BLaER1 treated with 17β-estradiol and CSF1 and Interleukin-3, amounts not matched to agents 10 nM and 100 nM (cell line): ENCODE measurements at regions not wholly inside any gene's neighbourhood (a gene's known extent, or its start where the extent isn't known, plus 50 kb on each side); places are given as distances from the start of the nearest gene placed in this dataset.
"Not testable (repeated sequence)": the region's sequence is repeated elsewhere in the genome, so short reads cannot be mapped to it uniquely, and the experiment has no call there.

Experiments used
- H3K27ac ChIP-seq, 11 experiments: shearing (Covaris generic); formaldehyde crosslinking; 2 replicates each; pipeline ENCODE4 v1.8.1; 2022
- H3K27me3 ChIP-seq, 11 experiments: shearing (Covaris generic); formaldehyde crosslinking; 2 replicates each; pipeline ENCODE4 v1.8.1; 2022
- H3K36me3 ChIP-seq, 11 experiments: shearing (Covaris generic); formaldehyde crosslinking; 2 replicates each; pipeline ENCODE4 v1.8.1; 2022
- H3K4me1 ChIP-seq, 10 experiments: shearing (Covaris generic); formaldehyde crosslinking; 2 replicates each; pipeline ENCODE4 v1.8.1; 2022
- H3K4me2 ChIP-seq, 11 experiments: shearing (Covaris generic); formaldehyde crosslinking; 2 replicates each; pipeline ENCODE4 v1.8.1; 2022
- H3K4me3 ChIP-seq, 10 experiments: shearing (Covaris generic); formaldehyde crosslinking; 2 replicates each; pipeline ENCODE4 v1.8.1; 2022
- H3K9ac ChIP-seq, 11 experiments: shearing (Covaris generic); formaldehyde crosslinking; 2 replicates each; pipeline ENCODE4 v1.8.1; 2022
- H3K9me3 ChIP-seq, 11 experiments: shearing (Covaris generic); formaldehyde crosslinking; replicated peaks in 1 of 11; 2 replicates each; pipeline ENCODE4 v1.8.1; 2022
- H4K20me1 ChIP-seq, 11 experiments: shearing (Covaris generic); formaldehyde crosslinking; 2 replicates each; pipeline ENCODE4 v1.8.1; 2022
- Cebpa-rat ChIP-seq, 11 experiments: shearing (Covaris generic); IDR thresholded peaks; 2 replicates each; pipeline ENCODE4 v1.8.1; 2022

DNA sequence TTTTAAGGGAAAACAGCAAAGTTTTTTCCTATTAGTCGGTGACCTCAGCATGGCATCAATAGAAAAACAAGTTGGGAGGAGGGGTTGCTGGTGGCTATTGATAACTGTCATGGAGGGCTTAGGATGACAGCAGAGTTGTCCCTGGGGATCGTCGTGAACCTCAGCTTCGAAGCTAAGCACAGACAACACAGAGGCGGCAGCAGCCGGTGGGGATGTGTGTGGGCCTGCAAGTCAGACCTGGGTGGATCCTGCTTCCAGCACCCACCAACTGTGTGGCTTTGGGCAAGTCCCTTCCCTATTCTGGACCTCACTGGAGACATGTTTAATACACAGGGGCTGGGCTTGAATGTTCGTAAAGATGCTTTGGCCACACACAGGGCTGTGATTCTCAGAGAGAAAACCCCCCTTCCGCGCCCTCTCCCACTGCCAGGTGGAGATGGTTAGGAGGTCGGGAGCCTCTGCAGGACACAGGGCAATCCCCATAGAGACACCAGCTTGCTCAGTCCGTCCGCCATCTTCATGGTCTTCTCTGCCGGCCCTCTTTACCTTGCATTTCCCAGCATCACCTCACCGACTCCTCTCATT is 83.1 kb upstream of the TOX2 start:
- Histone ChIP-seq H3K27ac (no peak overlapping the region), H3K4me2 (no peak overlapping the region), H3K4me1 (peaks cover 0 to 12% (median 2%) of the 10 kb centered on the region in 10 experiments; a peak in 7 of 20 replicates), H3K9me3 (peaks cover 24 to 47% (median 38%) of the 10 kb centered on the region in 11 experiments), H4K20me1 (no peaks in the 10 kb centered on the region), H3K36me3 (no peaks in the 10 kb centered on the region), H3K4me3 (no peak overlapping the region), H3K9ac (no peak overlapping the region), H3K27me3 (no peaks in the 10 kb centered on the region)
- no peak for TF ChIP-seq Cebpa-rat (IDR thresholded peaks at IDR 0.05)

- no peak overlapping the region for H3K4me2 ChIP-seq
- no peaks in the 10 kb centered on the region for H3K36me3 ChIP-seq
- H3K4me1 ChIP-seq: peaks cover 0 to 19% (median 9%) of the 10 kb centered on the region in 10 experiments; a peak in 16 of 20 replicates
- H3K27ac ChIP-seq: no peak overlapping the region
- H4K20me1 ChIP-seq: no peaks in the 10 kb centered on the region
- H3K9me3 ChIP-seq: peaks cover 26 to 48% (median 39%) of the 10 kb centered on the region in 11 experiments
- no peak overlapping the region for H3K4me3 ChIP-seq
- no peak for TF ChIP-seq Cebpa-rat (IDR thresholded peaks at IDR 0.05)
- H3K27me3 ChIP-seq: no peaks in the 10 kb centered on the region
- H3K9ac ChIP-seq: no peak overlapping the region
Observed at GRCh38 chr20:43830883-43831282, 83.8 kb upstream of the TOX2 start.

DNA sequence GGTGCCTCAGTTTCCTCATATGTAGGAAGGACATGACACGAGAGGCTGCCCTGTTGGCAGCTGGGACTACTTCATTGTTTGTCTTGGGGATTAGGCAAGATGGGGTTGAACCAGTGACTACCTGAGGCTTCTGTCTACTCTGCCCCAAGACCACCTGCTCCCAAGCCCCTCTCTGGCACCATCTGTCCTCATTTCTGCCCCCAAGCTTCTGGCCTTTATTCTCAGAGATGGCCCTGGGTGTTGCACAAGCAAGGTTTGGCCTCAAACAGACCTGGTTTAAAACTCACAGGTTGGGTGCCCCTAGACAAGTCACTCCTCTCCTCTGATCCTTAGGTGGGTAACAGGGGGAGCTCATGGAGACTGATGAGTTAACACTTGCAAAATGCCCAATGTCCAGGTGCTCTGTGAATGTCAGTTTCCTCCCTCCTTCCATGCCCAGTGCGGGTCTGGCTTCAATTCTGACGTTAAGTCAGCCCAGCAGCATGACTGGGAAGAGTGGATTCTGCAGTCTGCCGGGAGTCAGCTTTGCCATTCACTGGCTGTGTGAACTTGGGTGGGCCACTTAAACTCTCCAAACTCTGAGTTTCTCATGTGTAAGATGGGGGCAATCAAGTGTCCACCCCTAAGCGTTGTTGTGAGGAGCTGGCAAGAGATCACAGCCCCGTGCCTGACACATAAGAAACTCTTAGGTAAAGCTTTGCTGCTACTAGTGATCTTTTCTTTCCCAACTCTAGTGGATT is 84.5 kb upstream of the TOX2 start:
- Histone ChIP-seq H3K9me3 (peaks cover 26 to 48% (median 39%) of the 10 kb centered on the region in 11 experiments), H3K27me3 (no peaks in the 10 kb centered on the region), H3K4me1 (peaks cover 0 to 27% (median 16%) of the 10 kb centered on the region in 10 experiments; a peak in 16 of 20 replicates), H3K27ac (no peak overlapping the region), H4K20me1 (no peaks in the 10 kb centered on the region), H3K4me2 (no peak overlapping the region), H3K4me3 (no peak overlapping the region), H3K36me3 (no peaks in the 10 kb centered on the region), H3K9ac (no peak overlapping the region)
- no peak for TF ChIP-seq Cebpa-rat (IDR thresholded peaks at IDR 0.05)

GRCh38 chr20:43827940-43828562 is 86.6 kb upstream of the TOX2 start:
- Histone ChIP-seq H3K36me3 (no peaks in the 10 kb centered on the region), H3K9ac (no peak overlapping the region), H3K4me1 (peaks cover 0 to 33% (median 20%) of the 10 kb centered on the region in 10 experiments; a peak in 16 of 20 replicates), H3K27ac (no peak overlapping the region), H3K9me3 (peaks cover 26 to 48% (median 39%) of the 10 kb centered on the region in 11 experiments), H3K4me3 (no peak overlapping the region), H4K20me1 (no peaks in the 10 kb centered on the region), H3K27me3 (no peaks in the 10 kb centered on the region), H3K4me2 (no peak overlapping the region)
- TF ChIP-seq Cebpa-rat (IDR thresholded peaks at IDR 0.05): no peak

GRCh38 chr20:43826943-43827342 is 87.7 kb upstream of the TOX2 start:
- H3K27me3 ChIP-seq, H3K27ac ChIP-seq, H3K4me3 ChIP-seq, H4K20me1 ChIP-seq, H3K36me3 ChIP-seq, H3K9ac ChIP-seq: not testable (repeated sequence)
- peaks cover 0 to 33% (median 20%) of the 10 kb centered on the region in 10 experiments; a peak in 16 of 20 replicates for H3K4me1 ChIP-seq
- H3K4me2 ChIP-seq: peak overlapping the region in 1 of 11 experiments; percentile 65; a peak in 2 of 22 replicates
- peaks cover 26 to 48% (median 39%) of the 10 kb centered on the region in 11 experiments for H3K9me3 ChIP-seq

- no peaks in the 10 kb centered on the region for H4K20me1 ChIP-seq
- no peaks in the 10 kb centered on the region for H3K36me3 ChIP-seq
- peak overlapping the region in 10 of 11 experiments; percentile 19 to 67 (median 50); a peak in 18 of 22 replicates for H3K4me2 ChIP-seq
- no peak for TF ChIP-seq Cebpa-rat (IDR thresholded peaks at IDR 0.05)
- H3K27ac ChIP-seq: no peak overlapping the region
- H3K4me1 ChIP-seq: peaks cover 0 to 33% (median 20%) of the 10 kb centered on the region in 10 experiments; a peak in 16 of 20 replicates
- no peak overlapping the region for H3K4me3 ChIP-seq
- peaks cover 19 to 39% (median 35%) of the 10 kb centered on the region in 11 experiments for H3K9me3 ChIP-seq
- no peak overlapping the region for H3K9ac ChIP-seq
- H3K27me3 ChIP-seq: no peaks in the 10 kb centered on the region
Observed at GRCh38 chr20:43825581-43825980, 89.1 kb upstream of the TOX2 start.

DNA sequence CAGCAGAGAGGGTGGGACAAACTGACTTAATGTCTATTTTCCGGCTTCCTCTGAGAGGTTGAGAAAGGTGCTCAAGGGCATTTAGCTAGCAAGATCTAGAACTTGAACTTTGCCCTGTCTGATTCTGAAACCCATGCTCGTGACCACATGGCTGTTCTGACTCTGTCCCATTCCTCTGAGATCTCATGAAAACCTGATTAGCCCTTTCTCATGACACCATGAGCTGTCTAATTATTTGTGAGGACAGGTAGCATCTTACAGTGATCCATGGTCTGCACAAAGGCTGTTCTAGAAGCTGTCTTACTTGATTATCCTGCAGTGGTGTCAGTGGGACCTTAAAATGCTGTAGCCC is 89.6 kb upstream of the TOX2 start:
- no peak overlapping the region for H3K9ac ChIP-seq
- TF ChIP-seq Cebpa-rat (IDR thresholded peaks at IDR 0.05): no peak
- no peak overlapping the region for H3K27ac ChIP-seq
- H4K20me1 ChIP-seq: no peaks in the 10 kb centered on the region
- H3K9me3 ChIP-seq: peaks cover 14 to 33% (median 29%) of the 10 kb centered on the region in 11 experiments; a peak in 20 of 22 replicates
- H3K4me2 ChIP-seq: peak overlapping the region in 8 of 11 experiments; percentile 25 to 67 (median 56); a peak in 16 of 22 replicates
- H3K4me1 ChIP-seq: peaks cover 0 to 33% (median 20%) of the 10 kb centered on the region in 10 experiments; a peak in 16 of 20 replicates
- no peaks in the 10 kb centered on the region for H3K36me3 ChIP-seq
- H3K4me3 ChIP-seq: no peak overlapping the region
- no peaks in the 10 kb centered on the region for H3K27me3 ChIP-seq

GRCh38 chr20:43824309-43825050 is 90.2 kb upstream of the TOX2 start:
- H3K9ac ChIP-seq: no peak overlapping the region
- no peak overlapping the region for H3K27ac ChIP-seq
- H3K9me3 ChIP-seq: peaks cover 12 to 28% (median 25%) of the 10 kb centered on the region in 11 experiments; a peak in 20 of 22 replicates
- H3K36me3 ChIP-seq: no peaks in the 10 kb centered on the region
- no peaks in the 10 kb centered on the region for H4K20me1 ChIP-seq
- no peak for TF ChIP-seq Cebpa-rat (IDR thresholded peaks at IDR 0.05)
- H3K27me3 ChIP-seq: no peaks in the 10 kb centered on the region
- peaks cover 0 to 33% (median 20%) of the 10 kb centered on the region in 10 experiments; a peak in 16 of 20 replicates for H3K4me1 ChIP-seq
- H3K4me3 ChIP-seq: no peak overlapping the region
- peak overlapping the region in 4 of 11 experiments; percentile 25 to 58 (median 36); a peak in 2 of 22 replicates for H3K4me2 ChIP-seq
